Right cardiac atrium (tissue), 5 donors: ENCODE measurements at regions not wholly inside any gene's neighbourhood (a gene's known extent, or its start where the extent isn't known, plus 50 kb on each side); places are given as distances from the start of the nearest gene placed in this dataset.
"Not testable (repeated sequence)": the region's sequence is repeated elsewhere in the genome, so short reads cannot be mapped to it uniquely, and the experiment has no call there.

Source experiments
- ATAC-seq, 2 donors: fragments of 200-7000 bp; cut with Tn5 transposase; one replicate each; pipeline versions ENCODE4 v1.8.0 to v1.9.1; 2020; ENCODE audit warnings: moderate library complexity in 2 of 2, mild to moderate bottlenecking in 1 of 2
- DNase-seq, 3 donors: peaks; one replicate each; pipeline ENCODE4 v3.0.0-alpha.2; 2020
- H3K27ac ChIP-seq: one replicate; pipeline ENCODE4 v1.5.1; 2013; ENCODE audit warnings: mild to moderate bottlenecking, low read length, control low read depth, moderate library complexity
- H3K27me3 ChIP-seq: one replicate; pipeline ENCODE4 v1.6.1; 2013; ENCODE audit not compliant: control insufficient read depth, insufficient read depth
- H3K4me1 ChIP-seq: one replicate; pipeline ENCODE4 v1.6.1; 2013; ENCODE audit warnings: low read length; ENCODE audit not compliant: control insufficient read depth, insufficient read depth
- H3K4me3 ChIP-seq: one replicate; pipeline ENCODE4 v1.5.1; 2013; ENCODE audit warnings: low read length, control low read depth
- H3K9me3 ChIP-seq: one replicate; pipeline ENCODE4 v1.6.1; 2013; ENCODE audit warnings: low read length; ENCODE audit not compliant: control insufficient read depth
- WGBS: extraction: QIAGEN DNeasy Blood & Tissue Kit; methylation state at CpG from one replicate; pipeline ENCODE4 v1.1.7; 2013; 5-methylcytosine and 5-hydroxymethylcytosine counted together
- intact Hi-C, 4 donors: fragments of 100-400 bp; cut with DNase I; formaldehyde crosslinking; loops; one replicate each; pipeline versions ENCODE4 v1.11.0 to v1.14.0; 2022 to 2023
- donor health status: healthy with polysubstance abuse.
- donor health status: DM: no; HTN: yes; CAD: no.
- donor health status: DM: no; HTN: no; CAD: no.
- donor health status: DM: no; HTN: yes; CAD: no; lungs with severe emphysema.
- donor health status: DM: yes; HTN: yes; CAD: no.

DNA sequence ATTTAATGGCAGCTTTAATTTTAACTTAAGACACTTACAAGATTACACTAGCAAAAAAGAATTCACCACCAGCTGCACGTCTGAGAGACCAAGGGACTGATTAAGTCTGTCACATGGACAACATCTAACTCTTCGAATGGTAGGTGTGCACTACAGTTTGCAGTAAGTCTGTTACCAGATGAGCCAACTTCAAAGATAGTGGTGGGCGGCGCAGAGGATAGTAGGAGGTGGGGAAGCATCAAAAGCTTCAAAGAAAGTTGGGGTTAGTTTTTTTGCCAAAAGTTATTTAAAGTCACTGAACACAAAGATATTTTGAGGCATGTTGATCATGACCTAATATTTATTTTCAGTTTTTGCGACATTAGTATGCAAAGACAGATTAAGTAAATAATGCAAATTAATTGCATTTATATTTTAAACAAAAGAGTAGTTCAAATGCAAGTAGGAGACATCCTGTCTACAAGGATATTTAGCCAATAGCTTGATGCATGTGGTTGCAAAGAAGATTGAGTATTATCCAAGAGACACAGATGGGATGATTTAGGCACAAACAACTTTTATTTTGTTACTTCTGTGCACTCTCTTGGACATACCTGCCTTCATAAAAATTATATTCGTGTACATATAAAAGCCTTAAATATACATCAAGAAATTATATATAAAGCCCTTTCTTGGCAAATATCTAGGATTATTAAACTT, 327.7 kb downstream of the BMP4 start:
- no peaks in the 10 kb centered on the region for H3K9me3 ChIP-seq
- WGBS, result 53% methylated on average over 6 of the region's 6 CpGs
- intact Hi-C loops, result no loop called here
- no peaks in the 10 kb centered on the region for H3K4me1 ChIP-seq
- ATAC-seq, result no peak
- no peak overlapping the region for H3K4me3 ChIP-seq
- H3K27ac ChIP-seq, result no peak overlapping the region
- H3K27me3 ChIP-seq, result no peaks in the 10 kb centered on the region
- no peak for DNase-seq

DNA sequence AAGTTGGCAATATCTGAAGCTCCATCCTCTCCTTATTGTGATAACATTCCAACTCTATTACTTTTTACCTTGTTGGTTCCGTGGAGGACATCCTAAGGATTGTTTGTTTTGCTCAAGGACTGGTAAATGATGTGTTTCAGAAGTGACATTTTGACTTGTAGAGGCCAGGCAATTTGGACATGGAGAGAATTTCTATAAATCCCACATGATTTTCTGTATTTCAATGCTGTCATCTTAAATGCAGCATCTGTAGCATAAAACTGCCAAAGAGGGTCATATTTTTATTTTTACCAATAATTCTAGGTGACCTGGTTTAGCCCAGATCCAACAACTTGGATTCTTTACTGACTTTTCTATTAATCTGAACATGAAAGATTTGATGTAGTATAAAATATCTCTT, 328.4 kb downstream of the BMP4 start:
- H3K4me3 ChIP-seq, result no peak overlapping the region
- H3K27ac ChIP-seq, result no peak overlapping the region
- intact Hi-C loops, result no loop called here
- H3K4me1 ChIP-seq, result no peaks in the 10 kb centered on the region
- no peak for DNase-seq
- whole genome bisulfite sequencing, result 67% methylated on average over 1 of the region's 1 CpG
- ATAC-seq, result no peak
- no peaks in the 10 kb centered on the region for H3K9me3 ChIP-seq
- no peaks in the 10 kb centered on the region for H3K27me3 ChIP-seq

DNA sequence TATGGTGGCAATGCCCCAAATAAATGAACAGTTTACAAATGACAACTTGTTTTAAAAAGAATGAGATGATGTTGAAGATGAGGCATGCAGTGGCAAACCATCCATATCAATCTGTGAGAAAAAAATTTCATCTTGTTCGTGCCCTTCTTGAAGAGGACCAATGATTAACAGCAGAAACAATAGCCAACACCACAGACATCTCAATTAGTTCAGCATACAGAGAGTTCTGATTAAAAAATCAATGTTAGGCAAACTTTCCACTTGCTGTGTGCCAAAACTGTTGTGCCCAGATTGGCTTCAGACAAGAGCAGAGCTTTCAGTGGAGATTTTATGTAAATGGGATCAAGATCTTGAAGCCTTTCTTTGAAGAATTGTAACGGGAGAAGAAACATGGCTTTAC, 329.9 kb downstream of the BMP4 start:
- no peak for DNase-seq
- WGBS, result 87% methylated on average over 2 of the region's 2 CpGs
- Histone ChIP-seq H3K27me3 (no peaks in the 10 kb centered on the region), H3K4me1 (no peaks in the 10 kb centered on the region), H3K4me3 (no peak overlapping the region), H3K9me3 (no peaks in the 10 kb centered on the region), H3K27ac (no peak overlapping the region)
- intact Hi-C loops, result no loop called here
- ATAC-seq, result no peak

DNA sequence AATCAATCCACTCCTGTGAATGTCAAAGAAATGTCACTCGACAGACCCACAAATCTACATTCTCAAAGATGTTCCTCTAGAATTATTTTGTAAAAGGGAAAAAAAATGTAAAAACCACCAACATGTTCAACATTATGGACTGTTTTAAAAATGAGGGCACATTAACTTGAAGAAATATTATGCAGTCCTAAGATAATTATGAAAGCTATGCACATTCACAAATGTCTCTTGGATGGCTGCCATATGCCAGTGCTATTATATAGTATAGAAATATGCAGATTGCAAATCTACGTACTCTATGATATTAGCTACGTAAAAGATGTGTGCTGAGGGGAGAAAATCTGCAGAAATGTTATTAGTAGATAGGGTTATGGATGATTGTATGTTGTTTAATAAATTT, 334.2 kb downstream of the BMP4 start:
- DNase-seq, result no peak
- intact Hi-C loops, result no loop called here
- H3K27ac ChIP-seq, result no peak overlapping the region
- H3K9me3 ChIP-seq, result no peaks in the 10 kb centered on the region
- no peak for ATAC-seq
- H3K4me1 ChIP-seq, result peaks cover 3% of the 10 kb centered on the region
- 88% methylated on average over 3 of the region's 3 CpGs for WGBS
- H3K27me3 ChIP-seq, result no peaks in the 10 kb centered on the region
- no peak overlapping the region for H3K4me3 ChIP-seq

DNA sequence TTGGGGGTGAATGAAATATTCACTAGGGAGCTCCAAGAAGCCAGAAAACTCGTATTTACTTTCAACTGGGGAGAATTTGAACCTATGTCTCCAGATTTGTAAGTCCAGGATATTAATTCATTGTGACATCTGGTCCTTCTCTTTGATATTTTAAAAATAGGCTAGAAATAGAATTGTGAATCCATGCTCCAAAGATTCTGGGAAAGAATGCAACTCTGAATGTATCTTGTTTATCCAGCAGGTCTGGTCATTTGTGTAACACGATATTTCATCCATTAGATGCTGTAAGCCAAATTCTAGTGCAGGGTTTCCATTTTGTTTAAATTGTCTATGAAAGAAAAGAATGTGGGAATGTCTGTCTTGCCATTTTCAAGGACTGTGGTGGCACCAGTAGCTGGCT, 334.7 kb downstream of the BMP4 start:
- DNase-seq (no peak), ATAC-seq (no peak)
- H3K27me3 ChIP-seq, result no peaks in the 10 kb centered on the region
- WGBS, result 59% methylated on average over 2 of the region's 2 CpGs
- H3K9me3 ChIP-seq, result no peaks in the 10 kb centered on the region
- H3K4me3 ChIP-seq, result no peak overlapping the region
- H3K27ac ChIP-seq, result no peak overlapping the region
- H3K4me1 ChIP-seq, result peaks cover 3% of the 10 kb centered on the region
- intact Hi-C loops, result no loop called here

DNA sequence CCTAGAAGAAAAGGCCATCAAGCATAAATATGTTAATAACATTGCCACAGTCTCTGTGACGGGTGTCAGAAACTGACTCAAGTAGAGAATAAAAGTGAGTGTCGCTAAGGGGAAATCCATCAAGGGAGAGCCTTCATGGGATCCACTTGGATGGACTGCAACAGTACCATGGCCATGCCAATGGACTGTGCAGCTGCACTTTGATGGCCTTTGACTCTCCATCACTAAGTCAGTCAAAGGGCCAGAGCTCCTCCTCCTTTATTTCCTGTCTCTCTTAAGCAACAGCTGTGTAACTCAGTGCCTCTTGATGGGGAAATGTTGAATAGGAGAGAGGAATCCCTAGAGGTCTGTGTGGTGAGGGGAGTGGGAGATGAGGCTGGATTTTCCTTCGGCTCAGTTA, 335.2 kb downstream of the BMP4 start:
- Histone ChIP-seq H3K27me3 (no peaks in the 10 kb centered on the region), H3K27ac (no peak overlapping the region), H3K4me3 (no peak overlapping the region), H3K4me1 (peaks cover 3% of the 10 kb centered on the region), H3K9me3 (no peaks in the 10 kb centered on the region)
- ATAC-seq (no peak), DNase-seq (no peak)
- intact Hi-C loops, result no loop called here
- 84% methylated on average over 3 of the region's 3 CpGs for WGBS

DNA sequence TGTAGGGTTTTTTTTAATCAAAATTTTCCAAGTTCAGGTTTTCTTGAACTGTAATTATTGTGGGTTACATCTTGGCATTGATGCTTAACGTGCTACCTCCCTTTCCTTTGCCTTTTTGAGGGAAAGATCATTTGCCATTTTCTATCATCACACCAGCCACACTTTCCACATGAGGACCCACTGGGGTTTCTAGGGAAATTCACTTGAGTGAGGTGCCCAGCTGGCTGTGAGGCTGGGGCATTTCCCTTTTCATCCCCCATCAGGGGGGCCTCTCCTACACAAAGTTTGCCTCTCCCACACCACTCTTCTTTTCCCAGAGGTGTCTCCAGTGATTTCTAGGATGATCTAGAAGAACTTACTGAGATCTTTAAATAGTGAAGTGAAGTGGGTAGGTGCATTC, 335.7 kb downstream of the BMP4 start:
- Histone ChIP-seq H3K4me1 (peaks cover 3% of the 10 kb centered on the region), H3K27me3 (no peaks in the 10 kb centered on the region), H3K27ac (no peak overlapping the region), H3K9me3 (no peaks in the 10 kb centered on the region), H3K4me3 (no peak overlapping the region)
- intact Hi-C loops, result no loop called here
- 79% methylated on average over 1 of the region's 1 CpG for WGBS
- ATAC-seq, result no peak
- no peak for DNase-seq

DNA sequence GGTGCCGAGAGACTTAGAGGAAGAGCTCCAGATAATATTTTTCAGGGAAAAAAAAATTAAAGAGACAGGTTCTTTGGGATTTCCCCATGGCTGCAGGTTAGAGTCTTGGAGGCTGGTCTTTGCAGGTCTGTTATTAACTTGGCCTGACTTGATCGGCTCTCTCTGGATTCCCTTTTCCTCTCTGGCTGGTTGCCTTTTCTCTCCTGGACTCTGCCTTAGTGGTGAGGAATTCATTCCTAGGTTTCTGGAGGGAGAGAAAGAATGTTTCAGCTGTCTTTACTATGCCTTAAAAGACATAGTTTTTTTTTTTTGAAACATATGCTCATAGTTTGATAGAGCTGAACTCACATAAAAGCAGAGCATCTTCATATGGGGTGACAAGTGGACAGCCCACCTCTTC, 336.3 kb downstream of the BMP4 start:
- DNase-seq, result no peak
- 26% methylated on average over 2 of the region's 2 CpGs for WGBS

DNA sequence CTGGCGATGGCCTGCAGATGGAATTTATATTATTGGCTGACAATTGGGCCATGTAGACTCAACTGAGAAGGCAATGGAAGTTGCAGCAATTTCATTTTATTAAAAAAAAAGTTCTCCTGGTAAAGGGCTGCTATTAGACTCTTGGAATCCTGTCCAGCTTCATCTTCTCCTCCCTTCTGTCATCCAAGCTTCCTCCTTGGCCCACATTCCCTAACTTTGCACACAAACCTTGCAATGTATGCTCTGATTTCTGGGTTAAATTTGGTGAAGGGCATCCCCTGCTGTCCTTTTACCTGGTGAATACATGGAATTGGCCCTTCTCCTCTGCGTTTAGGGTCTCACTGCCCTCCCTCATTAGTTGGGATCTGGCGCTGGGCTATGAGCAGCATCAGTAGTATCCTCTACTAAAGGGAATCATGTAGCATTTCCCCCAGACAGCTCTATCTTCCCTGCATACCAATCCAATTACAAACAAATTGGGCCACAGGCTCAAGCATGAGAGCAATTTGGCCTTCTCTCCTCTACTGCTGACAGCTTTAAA, 336.9 kb downstream of the BMP4 start:
- no peaks in the 10 kb centered on the region for H3K9me3 ChIP-seq
- intact Hi-C loops, result no loop called here
- no peak overlapping the region for H3K4me3 ChIP-seq
- DNase-seq (no peak), ATAC-seq (peak; percentile 67 to 82)
- no peak overlapping the region for H3K27ac ChIP-seq
- WGBS, result 56% methylated on average over 3 of the region's 3 CpGs
- H3K27me3 ChIP-seq, result no peaks in the 10 kb centered on the region
- peaks cover 3% of the 10 kb centered on the region for H3K4me1 ChIP-seq

More for the DNA sequence above, 336.3 kb downstream of the BMP4 start:
- Histone ChIP-seq H3K9me3 (no peaks in the 10 kb centered on the region), H3K27ac (no peak overlapping the region), H3K4me1 (peaks cover 3% of the 10 kb centered on the region), H3K4me3 (no peak overlapping the region), H3K27me3 (no peaks in the 10 kb centered on the region)
- intact Hi-C loops, result no loop called here
- ATAC-seq, result peak in 1 of 2 donors; percentile 36

DNA sequence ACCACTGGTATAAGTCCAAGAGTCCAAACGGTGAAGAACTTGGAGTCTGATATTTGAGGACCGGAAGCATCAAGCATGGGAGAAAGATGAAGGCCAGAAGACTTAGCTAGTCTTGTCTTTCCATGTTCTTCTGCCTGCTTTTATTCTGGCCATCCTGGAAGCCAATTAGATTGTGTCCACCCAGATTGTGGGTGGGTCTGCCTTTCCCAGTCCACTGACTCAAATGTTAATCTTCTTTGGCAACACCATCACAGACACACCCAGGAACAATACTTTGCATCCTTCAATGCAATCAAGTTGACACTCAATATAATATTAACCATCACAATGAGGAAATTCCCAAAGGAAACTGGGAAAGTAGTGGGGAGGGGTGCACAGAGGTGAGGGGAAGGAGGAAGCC, 340.1 kb downstream of the BMP4 start:
- DNase-seq, H3K27me3 ChIP-seq, H3K9me3 ChIP-seq, intact Hi-C loops, H3K27ac ChIP-seq, ATAC-seq, H3K4me3 ChIP-seq, H3K4me1 ChIP-seq: not testable (repeated sequence)
- 80% methylated on average over 2 of the region's 2 CpGs for WGBS

DNA sequence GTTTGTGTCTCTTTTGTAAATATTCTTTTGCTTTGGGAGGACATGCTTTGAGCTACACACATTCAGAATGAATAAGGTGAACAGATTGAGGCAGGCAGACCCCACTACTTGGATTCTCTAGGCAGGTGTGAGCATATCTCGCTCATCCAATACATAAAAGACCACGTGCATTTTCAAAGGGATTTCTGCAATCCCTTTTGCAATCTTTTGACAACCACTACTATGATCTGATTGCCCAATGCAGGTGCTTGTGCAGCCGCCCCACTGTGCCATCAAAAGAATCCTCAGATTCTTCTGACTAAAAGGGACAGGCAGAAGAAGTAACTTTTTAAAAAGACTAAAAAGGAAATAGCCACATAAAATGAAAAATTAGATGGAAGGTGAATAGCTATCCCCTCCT, 341.4 kb downstream of the BMP4 start:
- peaks cover 3% of the 10 kb centered on the region for H3K4me1 ChIP-seq
- intact Hi-C loops, result no loop called here
- no peaks in the 10 kb centered on the region for H3K9me3 ChIP-seq
- H3K27me3 ChIP-seq, result no peaks in the 10 kb centered on the region
- 87% methylated on average over 3 of the region's 3 CpGs for WGBS
- ATAC-seq (no peak), DNase-seq (no peak)
- H3K27ac ChIP-seq, result no peak overlapping the region
- H3K4me3 ChIP-seq, result no peak overlapping the region
